RPMI7951 (cell line): ENCODE measurements at regions not wholly inside any gene's neighbourhood (a gene's known extent, or its start where the extent isn't known, plus 50 kb on each side); places are given as distances from the start of the nearest gene placed in this dataset.
"Not testable (repeated sequence)": the region's sequence is repeated elsewhere in the genome, so short reads cannot be mapped to it uniquely, and the experiment has no call there.

ENCODE experiments used
- DNase-seq: peaks from one replicate; pipeline ENCODE4 v3.0.0-alpha.2; 2012; ENCODE audit warnings: low read depth

- peak; percentile 19 for DNase-seq
Observed at GRCh38 chr16:80123189-80123588, 417.6 kb upstream of the DYNLRB2 start.

GRCh38 chr16:80122115-80122514 is 418.7 kb upstream of the DYNLRB2 start:
- peak; percentile 13 for DNase-seq

GRCh38 chr16:80121522-80121909 is 419.3 kb upstream of the DYNLRB2 start:
- no peak for DNase-seq

- DNase-seq, result no peak
Observed at GRCh38 chr16:80120899-80121521, 419.8 kb upstream of the DYNLRB2 start.

GRCh38 chr16:80117556-80118130 is 423.1 kb upstream of the DYNLRB2 start:
- DNase-seq, result no peak

- no peak for DNase-seq
Observed at GRCh38 chr16:80116711-80117110, 424.1 kb upstream of the DYNLRB2 start.

GRCh38 chr16:80114699-80115098 is 426.1 kb upstream of the DYNLRB2 start:
- no peak for DNase-seq

- no peak for DNase-seq
Observed at GRCh38 chr16:80113873-80114574, 426.8 kb upstream of the DYNLRB2 start.

- DNase-seq, result no peak
Observed at GRCh38 chr16:80109581-80109980, 431.2 kb upstream of the DYNLRB2 start.

- peak; percentile 13 for DNase-seq
Observed at GRCh38 chr16:80107900-80108299, 432.9 kb upstream of the DYNLRB2 start.

GRCh38 chr16:80105751-80106150 is 435.0 kb upstream of the DYNLRB2 start:
- DNase-seq, result no peak

GRCh38 chr16:80105160-80105559 is 435.6 kb upstream of the DYNLRB2 start:
- peak; percentile 54 for DNase-seq

- no peak for DNase-seq
Observed at GRCh38 chr16:80104401-80104800, 436.4 kb upstream of the DYNLRB2 start.

- no peak for DNase-seq
Observed at GRCh38 chr16:80103463-80103862, 437.3 kb upstream of the DYNLRB2 start.

GRCh38 chr16:80100846-80101451 is 439.8 kb upstream of the DYNLRB2 start:
- no peak for DNase-seq

- DNase-seq, result no peak
Observed at GRCh38 chr16:80100186-80100585, 440.6 kb upstream of the DYNLRB2 start.

- DNase-seq, result no peak
Observed at GRCh38 chr16:80097098-80097497, 443.7 kb upstream of the DYNLRB2 start.

- peak; percentile 34 for DNase-seq
Observed at GRCh38 chr16:80092681-80093080, 448.1 kb upstream of the DYNLRB2 start.

- not testable (repeated sequence) for DNase-seq
Observed at GRCh38 chr16:80091453-80091852, 449.3 kb upstream of the DYNLRB2 start.

- DNase-seq, result no peak
Observed at GRCh38 chr16:80085606-80086005, 455.2 kb upstream of the DYNLRB2 start.

GRCh38 chr16:80084614-80085013 is 456.2 kb upstream of the DYNLRB2 start:
- peak; percentile 58 for DNase-seq

- no peak for DNase-seq
Observed at GRCh38 chr16:80084163-80084562, 456.6 kb upstream of the DYNLRB2 start.

GRCh38 chr16:80082906-80083305 is 457.9 kb upstream of the DYNLRB2 start:
- no peak for DNase-seq
